ENCODE measurements at regions not wholly inside any gene's neighbourhood (a gene's known extent, or its start where the extent isn't known, plus 50 kb on each side); places are given as distances from the start of the nearest gene placed in this dataset.

- BruUV-seq (replicated peaks), result no TSS peak
- no peak overlapping the region for H3K9ac ChIP-seq (replicated peaks; ENCODE audit: extremely low read depth, insufficient read depth, low read length)
- no peak for TF ChIP-seq JUN (IDR thresholded peaks at IDR 0.05; ENCODE audit: borderline replicate concordance, insufficient read depth, insufficient read length, low read depth)
- no peak for TF ChIP-seq MYC (IDR thresholded peaks at IDR 0.05; ENCODE audit: low read depth, low read length)
- no peak for TF ChIP-seq POLR2A (IDR thresholded peaks at IDR 0.05; ENCODE audit: low read depth, low read length)
- TF ChIP-seq, protein P1, sequence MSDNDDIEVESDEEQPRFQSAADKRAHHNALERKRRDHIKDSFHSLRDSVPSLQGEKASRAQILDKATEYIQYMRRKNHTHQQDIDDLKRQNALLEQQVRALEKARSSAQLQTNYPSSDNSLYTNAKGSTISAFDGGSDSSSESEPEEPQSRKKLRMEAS (IDR thresholded peaks at IDR 0.05; ENCODE audit: insufficient read depth, insufficient read length), result no peak
- no peak for TF ChIP-seq POLR2AphosphoS5 (IDR thresholded peaks at IDR 0.05; ENCODE audit: insufficient read depth, low read depth, low read length)
- TF ChIP-seq FOS (IDR thresholded peaks at IDR 0.05; ENCODE audit: borderline replicate concordance, insufficient read depth, low read length), result no peak
- TF ChIP-seq CTCF (IDR thresholded peaks at IDR 0.05; ENCODE audit: extremely low read depth in 1 of 2, insufficient read depth in 1 of 2, low read depth in 1 of 2, low read length in 2 of 2), result no peak
- TF ChIP-seq EZH2 (IDR thresholded peaks at IDR 0.05; ENCODE audit: borderline replicate concordance, low read depth, low read length, severe bottlenecking), result no peak
- no peak for TF ChIP-seq GATA2 (IDR thresholded peaks at IDR 0.05; ENCODE audit: insufficient read depth, insufficient read length, low read depth, low read length)
- POLR2A ChIA-PET, result no interaction called here
- H3K79me2 ChIP-seq (ENCODE audit: control insufficient read depth, insufficient read depth, low read length), result no peaks in the 10 kb centered on the region
- intact Hi-C loops (cut with micrococcal nuclease) (no loop called here), dilution Hi-C loops (cut with MboI; ENCODE audit: extremely low pct_ligation_motif_present, low sequenced_read_pairs) (no loop called here)
- no peaks in the 10 kb centered on the region for H3K9me1 ChIP-seq (replicated peaks; ENCODE audit: control insufficient read depth, extremely low read depth, insufficient read depth, low read length)
- H3K4me2 ChIP-seq (ENCODE audit: insufficient read depth, low read length), result no peak overlapping the region
- CTCF ChIA-PET, result no interaction called here
- no peak overlapping the region for H2AFZ ChIP-seq (ENCODE audit: low read depth, low read length)
- no peaks in the 10 kb centered on the region for H3K9me3 ChIP-seq (replicated peaks; ENCODE audit: control insufficient read depth, insufficient read depth, low read length)
- H4K20me1 ChIP-seq (replicated peaks; ENCODE audit: control insufficient read depth, extremely low read depth, insufficient read depth, low read length), result no peaks in the 10 kb centered on the region
- H3K27me3 ChIP-seq (ENCODE audit: control insufficient read depth in 2 of 2, insufficient read depth in 2 of 2, low read length in 2 of 2), result no peaks in the 10 kb centered on the region
- no peaks in the 10 kb centered on the region for H3K4me1 ChIP-seq (ENCODE audit: control insufficient read depth, extremely low read depth, insufficient read depth, low read length)
- no peak overlapping the region for H3K27ac ChIP-seq (ENCODE audit: insufficient read depth, low read depth, low read length)
- H3K4me3 ChIP-seq (replicated peaks in 1 of 3; ENCODE audit: insufficient read depth in 1 of 3, low read depth in 1 of 3, low read length in 3 of 3), result no peak overlapping the region
- no peak for DNase-seq (ENCODE audit: low read depth, low spot score)
- no peak for FAIRE-seq
- H3K36me3 ChIP-seq (ENCODE audit: control insufficient read depth in 2 of 2, extremely low read depth in 1 of 2, insufficient read depth in 2 of 2, low read length in 2 of 2), result no peaks in the 10 kb centered on the region
These were observed 239.1 kb upstream of the RUNX1 start for GRCh38 chr21:35288238-35288637.

Measured in endothelial cell of umbilical vein (primary cell).